GM21367 (cell line): ENCODE measurements at regions not wholly inside any gene's neighbourhood (a gene's known extent, or its start where the extent isn't known, plus 50 kb on each side); places are given as distances from the start of the nearest gene placed in this dataset.
"Not testable (repeated sequence)": the region's sequence is repeated elsewhere in the genome, so short reads cannot be mapped to it uniquely, and the experiment has no call there.

Experiments used
- ATAC-seq: cut with Tn5 transposase; IDR thresholded peaks from one replicate; pipeline ENCODE4 v1.9.1; 2021; ENCODE audit not compliant: unreplicated experiment

GRCh38 chr6:80942911-80943310 lies 809.6 kb downstream of the TENT5A start:
- ATAC-seq, result no peak

GRCh38 chr6:80940976-80941375 lies 811.5 kb downstream of the TENT5A start:
- ATAC-seq, result no peak

GRCh38 chr6:80940571-80940970 lies 811.9 kb downstream of the TENT5A start:
- no peak for ATAC-seq

- no peak for ATAC-seq
Observed at GRCh38 chr6:80939898-80940297, 812.6 kb downstream of the TENT5A start.

GRCh38 chr6:80939480-80939879 lies 813.0 kb downstream of the TENT5A start:
- no peak for ATAC-seq

GRCh38 chr6:80938131-80938530 lies 814.4 kb downstream of the TENT5A start:
- no peak for ATAC-seq

GRCh38 chr6:80932359-80932758 lies 820.1 kb downstream of the TENT5A start:
- ATAC-seq, result no peak

GRCh38 chr6:80930376-80930775 lies 822.1 kb downstream of the TENT5A start:
- ATAC-seq, result no peak

GRCh38 chr6:80923816-80924215 lies 817.3 kb downstream of the BCKDHB start:
- no peak for ATAC-seq

GRCh38 chr6:80922916-80923455 lies 816.5 kb downstream of the BCKDHB start:
- no peak for ATAC-seq

- ATAC-seq, result no peak
Observed at GRCh38 chr6:80921861-80922460, 815.5 kb downstream of the BCKDHB start.

GRCh38 chr6:80907831-80908230 lies 801.4 kb downstream of the BCKDHB start:
- no peak for ATAC-seq

GRCh38 chr6:80903711-80904110 lies 797.2 kb downstream of the BCKDHB start:
- ATAC-seq, result no peak

- ATAC-seq, result no peak
Observed at GRCh38 chr6:80886475-80886874, 780.0 kb downstream of the BCKDHB start.

- ATAC-seq, result no peak
Observed at GRCh38 chr6:80872951-80873308, 766.5 kb downstream of the BCKDHB start.

- ATAC-seq, result no peak
Observed at GRCh38 chr6:80872199-80872950, 765.9 kb downstream of the BCKDHB start.

GRCh38 chr6:80862756-80863155 lies 756.3 kb downstream of the BCKDHB start:
- ATAC-seq, result no peak

- no peak for ATAC-seq
Observed at GRCh38 chr6:80860107-80860506, 753.6 kb downstream of the BCKDHB start.

- not testable (repeated sequence) for ATAC-seq
Observed at GRCh38 chr6:80847973-80848372, 741.5 kb downstream of the BCKDHB start.

GRCh38 chr6:80832337-80832736 lies 725.9 kb downstream of the BCKDHB start:
- ATAC-seq, result no peak

- no peak for ATAC-seq
Observed at GRCh38 chr6:80793411-80793810, 686.9 kb downstream of the BCKDHB start.

- no peak for ATAC-seq
Observed at GRCh38 chr6:80792151-80792550, 685.7 kb downstream of the BCKDHB start.
